SK-N-SH treated with all-trans-retinoic acid at 6 μM for 48 hours (cell line): ENCODE measurements at regions not wholly inside any gene's neighbourhood (a gene's known extent, or its start where the extent isn't known, plus 50 kb on each side); places are given as distances from the start of the nearest gene placed in this dataset.

ENCODE experiments used
- ATAC-seq: fragments of 200-7000 bp; cut with Tn5 transposase; 3 replicates; pipeline ENCODE4 v1.9.1; 2020; ENCODE audit warnings: mild to moderate bottlenecking, moderate library complexity
- ARNTL ChIP-seq: fragments of 450-650 bp; formaldehyde crosslinking; IDR thresholded peaks from 2 replicates; pipeline ENCODE4 v1.5.0; 2020; ENCODE audit warnings: low read depth, mild to moderate bottlenecking, moderate library complexity, borderline replicate concordance
- BACH2 ChIP-seq: fragments of 250-450 bp; sonication (Bioruptor Pico); IDR thresholded peaks from 2 replicates; pipeline ENCODE4 v1.9.0; 2021; ENCODE audit warnings: mild to moderate bottlenecking, borderline replicate concordance
- CREB5 ChIP-seq: fragments of 250-450 bp; sonication (Bioruptor Pico); IDR thresholded peaks from 2 replicates; pipeline ENCODE4 v1.5.1; 2020; ENCODE audit warnings: low read depth, mild to moderate bottlenecking, moderate library complexity
- CSRNP3 ChIP-seq: fragments of 250-450 bp; sonication (Bioruptor Pico); IDR thresholded peaks from 2 replicates; pipeline ENCODE4 v1.5.1; 2021; ENCODE audit warnings: mild to moderate bottlenecking, moderate library complexity
- ESRRG ChIP-seq: fragments of 250-450 bp; sonication (Bioruptor Pico); IDR thresholded peaks from 2 replicates; pipeline ENCODE4 v1.6.1; 2021; ENCODE audit warnings: mild to moderate bottlenecking
- ISL1 ChIP-seq: fragments of 250-450 bp; sonication (Bioruptor Pico); IDR thresholded peaks from 2 replicates; pipeline ENCODE4 v2.1.2; 2022; ENCODE audit warnings: mild to moderate bottlenecking, moderate library complexity
- OSR1 ChIP-seq: fragments of 250-450 bp; sonication (Bioruptor Pico); IDR thresholded peaks from 2 replicates; pipeline ENCODE4 v1.8.0; 2022; ENCODE audit warnings: moderate library complexity, mild to moderate bottlenecking, inconsistent platforms
- PATZ1 ChIP-seq: fragments of 250-450 bp; sonication (Bioruptor Pico); IDR thresholded peaks from 2 replicates; pipeline ENCODE4 v1.8.0; 2020; ENCODE audit warnings: mild to moderate bottlenecking, moderate library complexity, borderline replicate concordance
- POU6F1 ChIP-seq: fragments of 250-450 bp; sonication (Bioruptor Pico); IDR thresholded peaks from 2 replicates; pipeline ENCODE4 v1.8.0; 2021; ENCODE audit warnings: low read depth, mild to moderate bottlenecking, moderate library complexity, borderline replicate concordance
- PPARA ChIP-seq: fragments of 250-450 bp; sonication (Bioruptor Pico); IDR thresholded peaks from 2 replicates; pipeline ENCODE4 v1.5.0; 2020; ENCODE audit warnings: mild to moderate bottlenecking, borderline replicate concordance
- RARB ChIP-seq: fragments of 250-450 bp; sonication (Bioruptor Pico); IDR thresholded peaks from 2 replicates; pipeline ENCODE4 v1.8.0; 2021; ENCODE audit warnings: mild to moderate bottlenecking, moderate library complexity
- TCF4 ChIP-seq: fragments of 250-450 bp; sonication (Bioruptor Pico); IDR thresholded peaks from 2 replicates; pipeline ENCODE4 v1.8.0; 2021; ENCODE audit warnings: mild to moderate bottlenecking, moderate library complexity, borderline replicate concordance
- TOX ChIP-seq: fragments of 250-450 bp; sonication (Bioruptor Pico); IDR thresholded peaks from 2 replicates; pipeline ENCODE4 v1.8.0; 2021; ENCODE audit warnings: mild to moderate bottlenecking, moderate library complexity, borderline replicate concordance
- TSHZ2 ChIP-seq: fragments of 250-450 bp; sonication (Bioruptor Pico); IDR thresholded peaks from 2 replicates; pipeline ENCODE4 v1.5.0; 2020; ENCODE audit warnings: mild to moderate bottlenecking, moderate library complexity
- ZC3H10 ChIP-seq: fragments of 250-450 bp; sonication (Bioruptor Pico); IDR thresholded peaks from 2 replicates; pipeline ENCODE4 v1.5.1; 2021; ENCODE audit warnings: mild to moderate bottlenecking, moderate library complexity
- ZFP3 ChIP-seq: fragments of 250-450 bp; sonication (Bioruptor Pico); IDR thresholded peaks from 2 replicates; pipeline ENCODE4 v1.5.0; 2020; ENCODE audit warnings: mild to moderate bottlenecking, moderate library complexity
- ZFP30 ChIP-seq: fragments of 450-650 bp; formaldehyde crosslinking; IDR thresholded peaks from 2 replicates; pipeline ENCODE4 v1.5.0; 2022; ENCODE audit warnings: mild to moderate bottlenecking, moderate library complexity
- ZNF565 ChIP-seq: fragments of 450-650 bp; formaldehyde crosslinking; conservative IDR thresholded peaks from 2 replicates; pipeline ENCODE4 v1.5.0; 2020; ENCODE audit warnings: low read depth, mild to moderate bottlenecking, moderate library complexity
- ZNF8 ChIP-seq: fragments of 450-650 bp; formaldehyde crosslinking; IDR thresholded peaks from 2 replicates; pipeline ENCODE4 v1.5.0; 2020; ENCODE audit warnings: mild to moderate bottlenecking, moderate library complexity

GRCh38 chr6:142013875-142014495 lies 118.7 kb upstream of the GJE1 start:
- TF ChIP-seq CREB5 (CRISPR knock-in tag) = no peak
- no peak for TF ChIP-seq ZFP30 (CRISPR knock-in tag)
- TF ChIP-seq ARNTL (CRISPR knock-in tag) = no peak
- no peak for TF ChIP-seq BACH2 (CRISPR knock-in tag)
- no peak for TF ChIP-seq TCF4 (CRISPR knock-in tag)
- no peak for TF ChIP-seq ZNF8 (CRISPR knock-in tag)
- TF ChIP-seq ZNF565 = no peak
- no peak for TF ChIP-seq ZFP3
- no peak for TF ChIP-seq ESRRG
- no peak for TF ChIP-seq POU6F1 (CRISPR knock-in tag)
- TF ChIP-seq ISL1 (CRISPR knock-in tag) = no peak
- no peak for TF ChIP-seq CSRNP3 (CRISPR knock-in tag)
- no peak for TF ChIP-seq PATZ1
- TF ChIP-seq PPARA (CRISPR knock-in tag) = no peak
- TF ChIP-seq TSHZ2 (CRISPR knock-in tag) = no peak
- TF ChIP-seq, all 23 proteins: peak for 0
- no peak; the same call in none of the 3 replicates for ATAC-seq

- peak; percentile 78 for ATAC-seq
- TF ChIP-seq ZC3H10 = peak; percentile 77; the same call in 1 of the 2 replicates
- TF ChIP-seq ISL1 (CRISPR knock-in tag) = peak; percentile 60
- no peak for TF ChIP-seq RARB (CRISPR knock-in tag)
- no peak for TF ChIP-seq BACH2 (CRISPR knock-in tag)
- TF ChIP-seq OSR1 (CRISPR knock-in tag) = no peak
- TF ChIP-seq PATZ1 = 0 out of 2 replicates have a peak, but pooled peaks have one; percentile 37
- no peak for TF ChIP-seq POU6F1 (CRISPR knock-in tag)
- TF ChIP-seq TOX = no peak
Observed at GRCh38 chr6:142013287-142013686, 119.4 kb upstream of the GJE1 start.
